Astrocyte of the cerebellum (primary cell): ENCODE measurements at regions not wholly inside any gene's neighbourhood (a gene's known extent, or its start where the extent isn't known, plus 50 kb on each side); places are given as distances from the start of the nearest gene placed in this dataset.

Experiments used
- DNase-seq: peaks from one replicate; pipeline ENCODE4 v3.0.0-alpha.2; 2011; ENCODE audit warnings: low read depth
- H3K4me3 ChIP-seq: 2 replicates; pipeline ENCODE4 v1.5.1; 2011; ENCODE audit warnings: mild to moderate bottlenecking, low read depth, low read length, moderate library complexity
- CTCF ChIP-seq: IDR thresholded peaks from 2 replicates; pipeline ENCODE4 v1.5.1; 2012; ENCODE audit warnings: low read length, low read depth, moderate library complexity, mild to moderate bottlenecking; ENCODE audit errors: missing control alignments
- in situ Hi-C: cut with HindIII; loops from 2 replicates; pipeline ENCODE4 v1.10.0; 2017; ENCODE audit warnings: low sequenced_read_pairs

- in situ Hi-C loops, result no loop called here
- TF ChIP-seq CTCF, result no peak
- H3K4me3 ChIP-seq, result no peak overlapping the region
- no peak for DNase-seq
These were observed 378.3 kb downstream of the PPP1R2C start for GRCh38 chrX:42399632-42400024.

- no peak for DNase-seq
- no peak for TF ChIP-seq CTCF
- in situ Hi-C loops, result no loop called here
- H3K4me3 ChIP-seq, result no peak overlapping the region
These were observed 378.9 kb downstream of the PPP1R2C start for GRCh38 chrX:42398967-42399631.

- in situ Hi-C loops, result no loop called here
- no peak for DNase-seq
- no peak overlapping the region for H3K4me3 ChIP-seq
- no peak for TF ChIP-seq CTCF
These were observed 381.8 kb downstream of the PPP1R2C start for GRCh38 chrX:42396136-42396535.

- no peak for DNase-seq
- no peak overlapping the region for H3K4me3 ChIP-seq
- TF ChIP-seq CTCF, result no peak
- in situ Hi-C loops, result no loop called here
These were observed 385.1 kb downstream of the PPP1R2C start for GRCh38 chrX:42392846-42393245.

GRCh38 chrX:42386681-42387080 is 391.3 kb downstream of the PPP1R2C start:
- no peak for DNase-seq
- in situ Hi-C loops, result no loop called here
- H3K4me3 ChIP-seq, result no peak overlapping the region
- TF ChIP-seq CTCF, result no peak

GRCh38 chrX:42385730-42386129 is 392.2 kb downstream of the PPP1R2C start:
- TF ChIP-seq CTCF, result no peak
- H3K4me3 ChIP-seq, result no peak overlapping the region
- no peak for DNase-seq
- in situ Hi-C loops, result no loop called here
